ENCODE measurements at regions not wholly inside any gene's neighbourhood (a gene's known extent, or its start where the extent isn't known, plus 50 kb on each side); places are given as distances from the start of the nearest gene placed in this dataset.

GRCh38 chr6:21526974-21527373 lies 66.6 kb upstream of the SOX4 start:
- DNase-seq = no peak

GRCh38 chr6:21527731-21528130 lies 65.8 kb upstream of the SOX4 start:
- DNase-seq = no peak

- DNase-seq = no peak
Observed at GRCh38 chr6:21529431-21529830, 64.1 kb upstream of the SOX4 start.

GRCh38 chr6:21531393-21531792 lies 62.2 kb upstream of the SOX4 start:
- no peak for DNase-seq

- no peak for DNase-seq
Observed at GRCh38 chr6:21533678-21534077, 59.9 kb upstream of the SOX4 start.

- DNase-seq = no peak
Observed at GRCh38 chr6:21536280-21536766, 57.2 kb upstream of the SOX4 start.

- DNase-seq = peak; percentile 40
Observed at GRCh38 chr6:21537637-21538036, 55.9 kb upstream of the SOX4 start.

DNA sequence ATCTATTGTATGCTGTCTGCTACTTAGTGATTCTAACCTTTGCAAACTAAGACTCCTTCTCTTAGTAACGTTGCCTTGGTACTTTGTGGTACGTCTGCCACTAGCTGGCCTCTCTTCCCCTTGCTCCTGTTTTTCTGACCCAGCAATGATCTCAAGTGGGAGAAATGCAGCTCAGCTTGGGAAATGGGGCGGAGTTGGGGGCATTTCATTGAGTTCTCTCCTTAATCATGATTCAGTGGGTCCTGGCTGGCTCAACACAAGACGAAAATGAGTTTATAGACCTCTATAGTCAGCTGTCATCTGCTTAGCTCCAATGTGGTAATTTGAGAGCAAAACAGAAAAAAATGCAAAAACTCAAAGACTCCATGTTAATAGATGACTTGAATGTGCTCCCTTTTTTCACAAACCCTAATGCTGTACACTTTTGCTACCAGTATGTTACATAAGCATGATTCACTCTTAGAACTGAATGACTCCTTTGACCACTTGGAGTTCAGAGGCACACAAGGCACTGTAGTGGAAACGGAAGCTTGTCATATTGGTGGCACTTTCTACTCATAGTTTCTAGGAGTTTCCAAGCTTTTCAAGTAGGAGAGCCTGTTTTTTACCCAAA lies 55.3 kb upstream of the SOX4 start:
- no peak for DNase-seq

- DNase-seq = no peak
Observed at GRCh38 chr6:21539621-21540100, 53.9 kb upstream of the SOX4 start.

All from NCI-H2081 treated with DMSO at 0.1 percent for 48 hours (cell line).